Erythroblast (primary cell): ENCODE measurements at regions not wholly inside any gene's neighbourhood (a gene's known extent, or its start where the extent isn't known, plus 50 kb on each side); places are given as distances from the start of the nearest gene placed in this dataset.

Source experiments
- GATA1 ChIP-seq: IDR thresholded peaks from 2 replicates; pipeline ENCODE4 v1.6.1; 2011; ENCODE audit warnings: low read depth, mild to moderate bottlenecking, control low read depth, low read length, moderate library complexity
- POLR2A ChIP-seq: IDR thresholded peaks from 2 replicates; pipeline ENCODE4 v1.6.1; 2011; ENCODE audit warnings: mild to moderate bottlenecking, low read length

GRCh38 chr13:31053091-31053490, 108.6 kb downstream of the HSPH1 start:
- TF ChIP-seq POLR2A (no peak), GATA1 (no peak)
